Astrocyte (in vitro differentiated cells and primary cell): ENCODE measurements at regions not wholly inside any gene's neighbourhood (a gene's known extent, or its start where the extent isn't known, plus 50 kb on each side); places are given as distances from the start of the nearest gene placed in this dataset.

Source experiments
- CTCF ChIP-seq: IDR thresholded peaks from 2 replicates; pipeline ENCODE4 v1.5.1; 2011; ENCODE audit warnings: low read depth, mild to moderate bottlenecking, inconsistent platforms, low read length, moderate library complexity; ENCODE audit not compliant: insufficient read depth
- EZH2 ChIP-seq: IDR thresholded peaks from 2 replicates; pipeline ENCODE4 v1.6.1; 2012; ENCODE audit warnings: mild to moderate bottlenecking, low read length, inconsistent platforms; ENCODE audit not compliant: insufficient read depth

- TF ChIP-seq CTCF, result no peak
- no peak for TF ChIP-seq EZH2
Measured at GRCh38 chr1:82589588-82589987, 788.9 kb downstream of the ADGRL2 start.
